T-helper 1 cell treated with Interleukin-12 subunit alpha and Interleukin-12 subunit beta and Interleukin-4 antibody, amounts not matched to agents 30 ng/mL and 1 ng/mL, for 36 hours (primary cell): ENCODE measurements at regions not wholly inside any gene's neighbourhood (a gene's known extent, or its start where the extent isn't known, plus 50 kb on each side); places are given as distances from the start of the nearest gene placed in this dataset.
"Not testable (repeated sequence)": the region's sequence is repeated elsewhere in the genome, so short reads cannot be mapped to it uniquely, and the experiment has no call there.

Experiments used
- intact Hi-C: fragments of 100-400 bp; cut with micrococcal nuclease; formaldehyde crosslinking; loops from one replicate; pipeline ENCODE4 v1.15.1; 2024

DNA sequence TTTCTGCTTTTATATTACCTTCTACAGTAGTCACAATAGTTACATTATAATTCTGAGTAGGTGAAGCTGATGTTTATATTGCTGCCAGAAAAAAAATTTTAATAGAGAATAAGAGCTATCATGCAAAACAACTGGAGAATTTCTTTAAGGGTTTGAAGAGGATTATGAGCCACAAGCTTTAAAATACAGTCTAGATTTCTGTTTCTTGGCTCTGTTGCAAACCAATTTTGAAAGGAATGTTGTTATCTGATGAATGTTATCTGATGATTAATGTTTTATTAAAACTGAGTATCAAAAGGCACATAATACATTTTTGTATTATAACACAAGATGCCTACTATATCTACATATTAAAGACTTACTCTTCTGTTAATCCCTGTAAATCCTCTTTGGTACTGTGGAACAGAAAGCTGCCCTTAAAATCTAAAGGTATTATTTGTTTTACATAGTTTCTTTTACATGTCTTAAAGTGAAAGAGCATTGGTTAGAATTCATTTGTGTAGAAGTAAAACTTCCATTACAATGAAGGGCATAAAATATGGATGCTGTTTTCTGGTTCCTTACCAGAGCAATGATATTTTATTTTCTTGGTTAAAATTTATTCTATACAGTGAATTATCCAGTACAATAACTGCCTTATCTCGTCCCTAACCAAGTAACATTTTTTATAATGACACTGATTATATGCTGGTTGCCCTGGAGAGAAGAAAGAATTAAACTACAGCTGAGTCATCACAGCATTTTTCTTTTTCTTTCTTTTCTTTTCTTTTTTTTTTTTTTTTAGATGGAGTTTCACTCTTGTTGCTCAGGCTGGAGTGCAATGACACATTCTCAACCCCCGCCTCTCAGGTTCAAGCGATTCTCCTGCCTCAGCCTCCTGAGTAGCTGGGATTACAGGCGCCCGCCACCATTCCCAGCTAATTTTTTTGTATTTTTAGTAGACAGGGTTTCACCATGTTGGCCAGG, 205.7 kb downstream of the TANC2 start:
- intact Hi-C loops = no loop called here

DNA sequence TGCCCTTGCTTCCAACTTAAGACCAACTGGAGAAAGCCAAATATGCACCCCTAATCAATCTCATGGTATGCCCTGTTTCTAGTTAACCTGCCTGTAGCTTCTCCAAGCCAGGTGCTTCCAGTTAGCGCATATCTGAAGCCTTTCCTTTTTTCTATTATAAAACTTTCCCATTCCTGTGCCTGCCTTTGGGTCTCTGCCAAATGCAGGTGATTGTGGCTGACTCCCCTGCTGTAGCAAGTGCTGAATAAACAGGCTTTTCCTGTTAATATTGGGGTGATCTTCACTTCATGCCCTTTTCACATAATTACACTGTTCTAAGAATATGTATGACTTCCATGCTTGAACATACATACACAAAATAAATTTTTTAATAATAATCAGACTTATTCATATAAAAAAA, 207.4 kb downstream of the TANC2 start:
- intact Hi-C loops = no loop called here

GRCh38 chr17:63173903-63174302, 207.9 kb downstream of the TANC2 start:
- intact Hi-C loops = no loop called here

DNA sequence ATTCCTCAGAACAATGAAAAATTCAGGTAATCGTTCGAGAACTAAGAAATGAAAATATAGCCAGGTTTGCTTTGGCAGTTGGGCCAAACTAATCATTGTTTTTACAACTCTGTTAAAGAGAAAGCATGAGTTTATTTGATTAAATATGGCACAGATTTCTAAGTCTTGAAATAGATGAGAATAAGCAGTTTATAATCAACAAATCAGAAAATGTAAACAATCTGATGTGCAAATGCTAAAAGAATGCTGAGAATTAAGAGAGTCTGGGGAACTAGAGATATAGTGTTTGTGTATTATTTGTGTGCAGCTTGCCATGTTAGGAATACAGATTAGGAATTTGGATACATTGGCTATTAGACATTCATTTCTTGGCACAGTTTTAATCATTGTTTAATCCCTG, 212.5 kb downstream of the TANC2 start:
- intact Hi-C loops = no loop called here

GRCh38 chr17:63181856-63182255, 215.8 kb downstream of the TANC2 start:
- intact Hi-C loops = no loop called here

DNA sequence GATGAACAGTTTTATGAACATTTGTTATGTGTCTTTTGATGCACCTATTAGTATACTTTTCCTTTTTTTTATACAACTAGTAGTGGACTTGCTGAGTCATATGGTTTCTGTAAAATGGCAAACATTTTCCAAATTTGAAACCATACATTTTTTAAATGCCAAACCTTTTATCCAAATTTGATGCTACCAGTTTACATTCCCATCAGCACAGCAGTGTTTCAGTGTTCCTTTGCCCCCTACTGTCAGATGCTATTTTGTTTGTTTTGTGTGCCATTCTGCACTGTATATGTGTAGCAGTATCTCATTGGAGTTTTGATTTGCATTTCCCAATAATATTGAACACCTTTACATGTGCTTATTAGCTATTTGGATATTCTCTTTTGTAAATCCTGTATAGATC, 219.4 kb downstream of the TANC2 start:
- intact Hi-C loops = no loop called here

- intact Hi-C loops = no loop called here
Observed at GRCh38 chr17:63189082-63189481, 223.0 kb downstream of the TANC2 start.

DNA sequence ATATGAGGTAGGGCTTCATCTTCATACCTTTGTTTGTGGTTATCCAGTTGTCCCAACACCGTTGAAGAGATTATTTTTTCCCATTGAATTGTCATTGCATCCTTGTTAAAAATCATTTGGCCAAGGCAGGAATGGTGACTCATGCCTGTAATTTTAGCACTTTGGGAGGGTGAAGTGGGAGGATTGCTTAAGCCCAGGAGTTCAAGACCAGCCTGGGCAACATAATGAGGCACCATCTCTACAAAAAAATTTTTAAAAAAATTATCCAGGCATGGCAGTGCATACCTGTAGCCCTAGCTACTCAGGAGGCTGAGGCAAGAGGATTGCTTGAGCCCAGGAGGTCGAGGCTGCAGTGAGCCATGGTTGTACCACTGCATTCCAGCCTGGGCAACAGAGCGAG, 223.9 kb downstream of the TANC2 start:
- intact Hi-C loops = no loop called here

GRCh38 chr17:63190821-63191370, 224.9 kb downstream of the TANC2 start:
- intact Hi-C loops = no loop called here

GRCh38 chr17:63191610-63192009, 225.6 kb downstream of the TANC2 start:
- intact Hi-C loops = no loop called here

DNA sequence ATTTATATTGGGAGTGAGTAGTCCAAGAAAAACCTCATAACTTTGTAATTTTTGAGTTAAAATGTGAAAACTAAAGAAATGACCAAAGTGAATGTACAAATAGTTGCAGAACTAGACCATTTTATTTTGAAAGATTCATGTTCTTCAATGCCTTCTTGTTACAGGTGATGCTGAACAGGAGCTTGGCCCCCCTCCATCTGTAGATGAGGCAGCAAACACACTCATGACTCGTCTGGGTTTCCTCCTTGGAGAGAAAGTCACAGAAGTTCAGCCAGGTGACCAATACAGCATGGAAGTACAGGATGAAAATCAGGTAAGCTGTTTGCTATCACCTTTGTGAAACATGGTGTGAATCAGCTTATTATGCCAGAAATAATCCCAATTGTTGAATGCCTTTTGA, 227.8 kb downstream of the TANC2 start:
- intact Hi-C loops = no loop called here

- intact Hi-C loops = no loop called here
Observed at GRCh38 chr17:63196772-63197335, 230.8 kb downstream of the TANC2 start.

GRCh38 chr17:63203652-63204051, 237.6 kb downstream of the TANC2 start:
- intact Hi-C loops = no loop called here

DNA sequence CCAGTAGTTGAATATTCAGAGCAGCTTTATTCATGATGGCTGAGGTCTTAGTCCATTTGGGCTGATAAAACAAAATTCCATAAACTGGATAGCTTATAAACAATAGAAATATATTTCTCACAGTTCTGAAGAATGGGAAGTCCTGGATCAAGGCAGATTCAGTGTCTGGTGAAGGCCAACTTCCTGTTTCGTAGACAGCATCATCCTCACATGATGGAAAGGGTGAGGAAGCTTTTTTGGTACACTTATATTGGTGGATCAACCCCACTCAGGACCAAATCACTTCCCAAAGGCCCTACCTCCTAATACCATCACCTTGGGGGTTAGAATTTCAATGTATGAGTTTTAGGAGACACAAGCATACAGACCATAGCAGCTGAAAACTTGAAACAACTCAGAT, 224.2 kb downstream of the CYB561 start:
- intact Hi-C loops = no loop called here

GRCh38 chr17:63222655-63223054, 223.5 kb downstream of the CYB561 start:
- intact Hi-C loops = no loop called here

DNA sequence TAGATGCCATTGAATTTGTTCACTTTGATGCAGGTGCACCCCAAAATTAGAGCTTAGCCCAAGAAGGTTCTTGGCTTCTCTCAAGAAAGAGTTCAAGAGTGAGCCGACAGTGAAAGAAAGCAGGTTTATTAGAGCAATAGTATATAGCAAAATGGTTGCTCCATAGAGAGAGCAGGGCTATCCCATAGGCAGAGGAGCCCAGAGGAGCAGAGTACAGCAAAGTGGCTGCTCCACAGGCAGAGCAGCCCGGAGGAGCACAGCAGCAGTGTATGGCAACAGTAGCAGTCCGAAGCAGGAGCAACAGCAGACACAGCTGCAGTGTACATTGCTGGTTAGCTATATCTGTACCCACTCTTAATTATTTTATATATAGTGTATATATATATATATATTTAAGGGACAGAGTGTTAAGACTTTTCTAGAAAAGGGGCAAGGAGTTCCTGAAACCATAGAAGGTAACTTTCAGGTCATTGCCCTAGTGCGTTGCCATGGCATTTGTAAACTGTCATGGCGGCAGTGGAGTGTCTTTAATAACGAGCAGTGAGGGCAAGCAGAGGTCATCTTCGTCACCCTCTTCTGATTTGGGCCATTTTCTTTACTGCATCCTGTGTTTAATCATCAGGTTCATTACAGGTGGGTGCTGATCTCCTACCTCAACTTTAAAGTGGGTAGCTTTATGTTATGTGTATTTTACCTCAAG, 222.7 kb downstream of the CYB561 start:
- intact Hi-C loops = no loop called here

DNA sequence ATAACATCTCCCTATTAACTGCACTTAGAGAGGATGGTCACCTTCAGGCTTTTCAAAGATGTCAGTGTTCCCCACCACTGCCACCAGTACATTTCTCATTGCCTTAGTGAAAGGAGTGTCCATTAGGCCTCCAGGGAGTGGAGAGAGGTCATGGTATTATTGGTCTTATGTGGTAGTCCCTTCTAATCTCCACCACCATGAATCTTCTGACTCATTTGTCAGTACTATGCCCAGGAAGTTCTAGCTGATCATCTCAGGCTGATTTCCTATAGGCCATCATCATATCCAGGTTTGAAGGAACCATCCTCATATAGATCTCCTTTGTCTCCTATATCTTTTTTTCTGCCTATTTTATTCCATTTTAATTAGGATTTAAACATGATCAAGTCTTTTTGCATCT, 221.5 kb downstream of the CYB561 start:
- intact Hi-C loops = no loop called here

GRCh38 chr17:63226720-63227119, 219.4 kb downstream of the CYB561 start:
- intact Hi-C loops = not testable (repeated sequence)

DNA sequence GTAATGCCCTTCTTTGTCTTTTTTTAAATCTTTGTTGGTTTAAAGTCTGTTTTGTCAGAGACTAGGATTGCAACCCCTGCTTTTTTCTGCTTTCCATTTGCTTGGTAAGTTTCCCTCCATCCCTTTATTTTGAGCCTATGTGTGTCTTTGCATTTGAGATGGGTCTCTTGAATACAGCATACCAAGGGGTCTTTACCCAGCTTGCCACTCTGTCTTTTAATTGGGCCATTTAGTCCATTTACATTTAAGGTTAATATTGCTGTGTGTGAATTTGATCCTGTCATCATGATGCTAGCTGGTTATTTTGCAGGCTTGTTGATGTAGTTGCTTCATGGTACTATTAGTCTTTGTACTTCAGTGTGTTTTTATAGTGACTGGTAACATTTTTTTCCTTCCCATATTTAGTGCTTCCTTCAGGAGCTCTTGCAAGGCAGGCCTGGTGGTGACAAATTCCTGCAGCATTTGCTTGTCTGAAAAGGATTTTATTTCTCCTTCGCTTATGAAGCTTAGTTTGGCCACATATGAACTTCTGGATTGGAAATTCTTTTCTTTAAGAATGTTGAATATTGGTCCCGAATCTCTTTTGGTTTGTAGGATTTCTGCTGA, 215.0 kb downstream of the CYB561 start:
- intact Hi-C loops = not testable (repeated sequence)

- intact Hi-C loops = no loop called here
Observed at GRCh38 chr17:63232565-63233310, 213.4 kb downstream of the CYB561 start.

- intact Hi-C loops = no loop called here
Observed at GRCh38 chr17:63240106-63240505, 206.0 kb downstream of the CYB561 start.
